Subcutaneous abdominal adipose tissue (tissue), 5 donors: ENCODE measurements at regions not wholly inside any gene's neighbourhood (a gene's known extent, or its start where the extent isn't known, plus 50 kb on each side); places are given as distances from the start of the nearest gene placed in this dataset.

Experiments
- H3K27ac ChIP-seq: one replicate; pipeline ENCODE4 v1.7.0; 2013; ENCODE audit warnings: low read depth, mild to moderate bottlenecking, inconsistent platforms, low read length, moderate library complexity
- H3K27me3 ChIP-seq, 5 donors: one replicate each; pipeline ENCODE4 v1.7.0; 2013; ENCODE audit warnings: low read length in 5 of 5, inconsistent platforms in 1 of 5; ENCODE audit not compliant: control insufficient read depth in 5 of 5, insufficient read depth in 4 of 5
- H3K36me3 ChIP-seq, 5 donors: one replicate each; pipeline ENCODE4 v1.7.0; 2013; ENCODE audit warnings: low read length in 5 of 5; ENCODE audit not compliant: control insufficient read depth in 5 of 5, insufficient read depth in 5 of 5
- H3K4me1 ChIP-seq, 5 donors: one replicate each; pipeline ENCODE4 v1.7.0; 2013; ENCODE audit warnings: low read length in 5 of 5, mild to moderate bottlenecking in 3 of 5, moderate library complexity in 1 of 5; ENCODE audit not compliant: control insufficient read depth in 5 of 5, insufficient read depth in 5 of 5
- H3K4me3 ChIP-seq, 5 donors: one replicate each; pipeline ENCODE4 v1.7.0; 2013; ENCODE audit warnings: low read length in 5 of 5, low read depth in 1 of 5
- H3K9ac ChIP-seq, 5 donors: one replicate each; pipeline ENCODE4 v1.7.0; 2013; ENCODE audit warnings: low read length in 5 of 5, mild to moderate bottlenecking in 4 of 5, moderate library complexity in 3 of 5
- H3K9me3 ChIP-seq, 5 donors: one replicate each; pipeline ENCODE4 v1.7.0; 2013; ENCODE audit warnings: low read length in 5 of 5; ENCODE audit not compliant: control insufficient read depth in 5 of 5
- donor health status: healthy.
- donor health status: healthy.
- donor health status: healthy.
- donor health status: healthy.
- donor health status: healthy.

DNA sequence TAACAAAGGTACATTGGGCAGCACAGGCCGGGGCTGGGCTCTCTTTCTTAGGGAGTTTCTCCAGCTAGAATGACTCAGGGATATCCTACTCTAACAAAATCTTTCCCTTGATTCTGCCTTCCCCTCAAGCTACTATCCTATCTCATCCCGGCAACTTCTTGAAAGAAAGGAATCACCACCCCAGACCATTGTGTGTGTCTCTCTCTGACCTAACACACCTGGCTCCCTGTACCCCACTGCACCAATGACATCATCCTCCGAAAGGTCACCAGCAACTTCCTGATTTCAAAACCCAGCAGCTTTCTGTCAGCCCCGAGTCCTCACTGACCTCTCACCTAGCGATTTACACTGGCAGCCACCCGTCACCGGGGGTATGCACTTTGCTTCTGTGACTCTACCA is 72.1 kb upstream of the MAP4K4 start:
- Histone ChIP-seq H3K4me3 (no peak overlapping the region), H3K27ac (no peak overlapping the region), H3K4me1 (peaks cover 0 to 12% (median 5%) of the 10 kb centered on the region in 5 donors), H3K27me3 (peaks cover 0 to 2% (median 0%) of the 10 kb centered on the region in 5 donors), H3K36me3 (no peaks in the 10 kb centered on the region), H3K9ac (no peak overlapping the region), H3K9me3 (no peaks in the 10 kb centered on the region)

DNA sequence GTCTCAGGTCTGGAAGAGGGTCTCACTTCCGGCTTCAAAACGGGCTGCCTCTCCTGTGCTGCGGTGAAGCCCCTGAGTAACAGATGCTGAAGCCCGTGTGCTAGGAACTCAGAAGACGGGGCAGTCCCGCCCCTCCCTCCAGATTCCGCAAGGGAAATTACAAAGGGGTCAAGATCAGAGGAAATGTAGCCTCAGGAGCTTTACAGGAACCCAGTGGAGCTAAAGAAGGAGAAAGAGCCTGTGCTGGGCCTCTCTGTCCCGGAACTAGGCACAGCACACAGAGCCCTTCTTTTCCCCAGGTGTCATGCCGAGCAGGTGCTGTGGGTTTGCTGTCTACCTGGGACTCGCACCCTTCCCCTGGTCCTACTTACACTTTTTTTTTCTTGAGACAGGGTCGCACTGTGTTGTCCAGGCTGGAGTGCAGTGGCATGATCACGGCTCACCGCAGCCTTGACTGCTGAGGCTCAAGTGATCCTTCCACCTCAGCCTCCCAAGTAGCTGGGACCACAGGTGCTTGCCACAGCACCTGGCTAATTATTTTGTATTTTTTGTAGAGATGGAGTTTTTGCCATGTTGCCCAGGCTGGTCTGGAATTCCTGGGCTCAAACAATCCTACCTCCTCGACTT is 72.7 kb upstream of the MAP4K4 start:
- Histone ChIP-seq H3K27ac (no peak overlapping the region), H3K9ac (no peak overlapping the region), H3K27me3 (no peaks in the 10 kb centered on the region), H3K4me1 (peaks cover 0 to 12% (median 5%) of the 10 kb centered on the region in 5 donors), H3K36me3 (no peaks in the 10 kb centered on the region), H3K4me3 (no peak overlapping the region), H3K9me3 (no peaks in the 10 kb centered on the region)

DNA sequence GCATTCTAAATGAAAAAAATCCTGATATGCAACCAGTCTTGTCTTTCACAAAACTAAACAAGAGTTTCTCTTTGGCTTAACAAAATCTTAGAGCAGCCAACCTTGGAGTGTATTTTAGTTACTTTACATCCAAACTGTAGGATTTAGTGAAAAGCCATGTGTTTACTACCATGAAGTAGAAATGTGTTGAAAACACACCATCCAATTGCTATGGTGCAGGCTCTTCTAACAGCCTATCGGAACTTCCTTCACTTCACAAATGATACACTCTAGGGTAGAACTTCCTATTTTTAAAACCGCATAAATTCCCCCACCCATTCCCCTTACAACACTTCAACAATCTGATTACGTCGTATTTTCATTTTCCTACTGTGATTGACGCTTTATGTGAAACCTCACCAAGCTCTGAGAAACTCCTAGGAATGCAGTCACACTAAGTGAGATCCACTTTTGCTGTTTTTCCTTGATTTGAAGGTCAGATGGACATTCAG is 74.4 kb upstream of the MAP4K4 start:
- H3K27ac ChIP-seq: no peak overlapping the region
- H3K36me3 ChIP-seq: no peaks in the 10 kb centered on the region
- H3K27me3 ChIP-seq: no peaks in the 10 kb centered on the region
- H3K4me3 ChIP-seq: no peak overlapping the region
- no peaks in the 10 kb centered on the region for H3K9me3 ChIP-seq
- H3K9ac ChIP-seq: no peak overlapping the region
- peaks cover 0 to 25% (median 12%) of the 10 kb centered on the region in 5 donors for H3K4me1 ChIP-seq

DNA sequence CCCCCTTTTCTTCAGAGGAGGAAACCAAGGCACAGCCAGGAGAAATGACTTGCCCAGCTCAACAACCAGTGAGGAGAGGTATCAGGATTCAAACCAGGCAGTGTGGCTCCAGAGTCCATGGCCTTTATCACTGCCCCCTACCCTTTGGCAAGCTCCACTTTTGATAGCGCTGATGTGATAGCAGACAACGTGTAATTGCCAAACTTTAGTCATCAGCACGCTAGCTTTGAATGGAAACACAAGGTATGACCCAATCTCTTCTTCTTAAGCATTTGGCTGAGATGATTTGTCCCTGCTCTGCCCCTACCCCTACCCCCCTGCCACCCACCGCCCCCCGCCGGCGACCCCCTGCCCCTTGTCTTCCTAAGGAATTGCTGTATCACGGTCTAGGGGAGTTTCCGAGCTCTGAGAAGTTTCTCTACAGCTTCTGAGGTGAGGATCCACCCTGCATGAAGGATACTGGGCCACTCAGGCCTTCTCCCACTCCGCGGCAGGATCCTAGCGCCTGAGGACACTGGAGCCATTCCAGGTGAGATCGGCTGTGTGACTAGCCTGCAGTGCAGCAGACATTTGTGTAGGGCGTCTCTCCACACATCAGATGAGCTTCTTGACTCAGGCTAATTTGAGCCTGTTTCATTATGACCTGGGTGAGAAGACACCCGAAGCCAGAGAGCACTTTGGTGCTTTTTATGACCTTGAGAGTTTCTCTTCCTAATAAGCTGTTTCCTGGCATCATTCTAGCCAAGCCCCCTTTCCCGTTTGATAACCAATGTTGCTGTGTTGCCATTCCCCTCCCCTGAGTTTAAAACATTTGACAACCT is 75.1 kb upstream of the MAP4K4 start:
- Histone ChIP-seq H3K9ac (no peak overlapping the region), H3K36me3 (no peaks in the 10 kb centered on the region), H3K27me3 (no peaks in the 10 kb centered on the region), H3K4me3 (no peak overlapping the region), H3K27ac (no peak overlapping the region), H3K4me1 (peaks cover 0 to 25% (median 12%) of the 10 kb centered on the region in 5 donors), H3K9me3 (no peaks in the 10 kb centered on the region)

DNA sequence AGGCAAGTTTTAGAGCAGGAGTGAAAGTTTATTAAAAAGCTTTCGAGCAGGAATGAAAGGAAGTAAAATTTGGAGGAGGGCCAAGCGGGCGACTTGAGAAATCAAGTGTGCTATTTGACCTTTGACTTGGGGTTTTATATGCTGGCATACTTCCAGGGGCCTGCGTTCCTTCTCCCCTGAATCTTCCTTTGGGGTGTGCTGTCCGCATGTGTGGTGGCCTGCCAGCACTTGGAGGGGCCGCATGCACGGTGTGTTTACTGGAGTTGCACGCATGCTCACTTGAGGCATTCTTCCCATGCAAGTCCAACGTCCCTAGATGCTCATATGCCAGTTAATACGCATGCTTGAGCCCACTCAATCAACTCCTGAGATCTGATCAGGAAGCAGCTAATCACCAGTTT is 78.3 kb upstream of the MAP4K4 start:
- no peaks in the 10 kb centered on the region for H3K36me3 ChIP-seq
- H3K4me3 ChIP-seq: peak overlapping the region; percentile 1 to 43 (median 23)
- H3K4me1 ChIP-seq: peaks cover 0 to 19% (median 12%) of the 10 kb centered on the region in 5 donors
- no peak overlapping the region for H3K9ac ChIP-seq
- no peak overlapping the region for H3K27ac ChIP-seq
- no peaks in the 10 kb centered on the region for H3K27me3 ChIP-seq
- no peaks in the 10 kb centered on the region for H3K9me3 ChIP-seq

DNA sequence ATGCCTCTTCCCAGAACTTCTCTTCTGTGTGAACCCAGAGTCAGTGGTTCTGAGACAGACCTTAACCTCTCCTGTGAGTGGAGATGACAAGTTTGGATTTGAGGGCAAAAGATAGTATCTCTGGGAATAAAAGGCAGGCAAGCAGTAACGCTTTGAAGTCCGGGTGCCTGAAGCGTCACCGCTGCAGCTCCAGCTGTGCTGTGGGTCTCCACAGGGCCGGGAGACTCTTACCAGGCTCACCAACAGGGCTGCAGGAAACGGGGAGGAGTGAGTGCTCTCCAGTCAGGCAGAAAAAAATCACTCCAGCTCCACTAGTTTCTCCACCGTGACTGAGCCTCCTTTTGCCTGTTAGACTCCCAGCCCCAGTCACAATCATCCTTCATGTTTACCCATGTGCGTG is 79.7 kb upstream of the MAP4K4 start:
- H3K27me3 ChIP-seq: peaks cover 0 to 4% (median 0%) of the 10 kb centered on the region in 5 donors
- no peak overlapping the region for H3K4me3 ChIP-seq
- H3K4me1 ChIP-seq: peaks cover 0 to 17% (median 12%) of the 10 kb centered on the region in 5 donors

DNA sequence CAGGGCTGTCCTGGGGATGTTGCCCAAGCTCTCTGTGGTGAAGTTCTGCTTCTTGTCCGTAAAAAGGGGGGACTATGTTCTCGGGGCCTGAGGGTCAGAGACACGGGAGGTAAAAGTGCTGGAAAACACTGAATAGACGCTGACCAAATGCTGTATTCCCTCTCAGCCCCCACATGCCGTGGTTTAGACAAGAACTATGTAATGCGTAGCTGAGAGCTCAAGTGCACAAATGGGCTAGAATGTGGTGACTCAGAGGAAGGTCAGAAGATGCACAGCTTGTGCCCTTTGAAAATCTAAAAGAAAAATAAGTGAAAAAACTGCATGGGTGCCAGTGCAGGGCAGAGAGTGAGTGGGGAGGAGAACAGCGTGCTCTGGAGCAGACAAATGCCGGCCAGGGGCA is 80.3 kb upstream of the MAP4K4 start:
- Histone ChIP-seq H3K4me1 (peaks cover 0 to 13% (median 12%) of the 10 kb centered on the region in 5 donors), H3K9me3 (no peaks in the 10 kb centered on the region), H3K4me3 (no peak overlapping the region), H3K27ac (no peak overlapping the region), H3K9ac (no peak overlapping the region), H3K27me3 (peaks cover 0 to 4% (median 0%) of the 10 kb centered on the region in 5 donors), H3K36me3 (no peaks in the 10 kb centered on the region)

More for the DNA sequence above, 79.7 kb upstream of the MAP4K4 start:
- Histone ChIP-seq H3K9ac (no peak overlapping the region), H3K9me3 (no peaks in the 10 kb centered on the region), H3K27ac (no peak overlapping the region), H3K36me3 (no peaks in the 10 kb centered on the region)

DNA sequence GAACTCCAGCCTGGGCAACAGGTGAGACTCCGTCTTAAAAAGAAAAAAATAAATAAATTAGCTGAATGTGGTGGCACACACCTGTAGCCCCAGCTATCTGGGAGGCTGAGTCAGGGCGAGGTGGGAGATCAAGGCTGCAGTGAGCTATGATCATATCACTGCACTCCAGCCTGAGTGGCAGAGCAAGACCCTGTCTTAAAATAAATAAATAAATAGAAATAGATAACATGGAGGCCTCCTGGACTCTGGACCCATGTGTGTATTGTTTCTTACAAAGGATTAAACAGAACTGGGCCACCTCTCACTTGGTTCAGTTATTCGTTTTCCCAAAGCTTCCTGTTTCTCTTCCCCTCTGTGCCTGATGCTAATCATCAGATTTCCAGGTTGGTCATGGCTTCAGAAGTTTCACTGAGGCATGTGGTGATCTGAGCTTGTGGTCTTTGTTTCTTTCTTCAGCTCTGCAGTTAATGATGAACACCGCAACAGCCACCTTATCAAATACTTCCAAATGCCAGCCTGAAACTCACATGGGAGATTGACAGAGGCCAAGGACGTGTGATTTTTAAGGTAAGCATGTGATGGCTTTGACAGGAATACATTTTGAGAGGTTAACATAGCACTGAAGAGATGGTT is 83.3 kb upstream of the MAP4K4 start:
- Histone ChIP-seq H3K27ac (no peak overlapping the region), H3K27me3 (peaks cover 0 to 4% (median 0%) of the 10 kb centered on the region in 5 donors), H3K9me3 (no peaks in the 10 kb centered on the region), H3K9ac (no peak overlapping the region), H3K4me1 (peaks cover 0 to 10% (median 8%) of the 10 kb centered on the region in 5 donors), H3K4me3 (no peak overlapping the region), H3K36me3 (no peaks in the 10 kb centered on the region)

DNA sequence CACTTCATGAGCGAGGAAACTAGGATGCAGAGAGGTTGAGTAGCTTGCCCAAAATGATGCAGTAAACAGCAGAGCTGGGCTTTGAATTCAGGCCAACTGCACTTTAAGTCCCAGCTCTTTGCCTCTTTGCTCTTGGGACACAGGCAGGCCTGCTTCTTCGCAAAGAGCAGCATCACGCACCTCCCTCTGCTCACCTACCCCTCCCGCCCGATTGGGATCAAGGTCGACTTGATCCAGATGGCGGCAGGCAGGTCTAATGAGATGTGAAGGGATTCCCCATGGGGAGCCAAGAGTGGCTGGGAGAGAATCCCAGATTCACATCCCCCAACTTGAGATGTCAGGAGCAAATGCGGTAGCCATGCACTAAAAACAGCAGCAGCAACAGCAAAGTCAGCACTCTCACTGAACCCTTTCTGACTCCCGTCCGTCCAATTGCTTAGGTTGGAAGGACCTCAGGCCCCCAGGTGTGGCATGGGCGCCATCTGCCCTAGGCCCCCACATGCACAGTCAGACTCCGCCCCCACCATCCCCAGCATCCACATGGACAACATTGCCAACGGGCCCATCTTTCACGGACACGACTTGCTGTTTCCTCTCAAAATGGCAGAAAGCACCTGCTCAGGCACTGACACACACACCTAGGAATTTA is 84.3 kb upstream of the MAP4K4 start:
- Histone ChIP-seq H3K36me3 (no peaks in the 10 kb centered on the region), H3K4me3 (no peak overlapping the region), H3K27ac (no peak overlapping the region), H3K9me3 (no peaks in the 10 kb centered on the region), H3K4me1 (no peaks in the 10 kb centered on the region), H3K9ac (no peak overlapping the region), H3K27me3 (peaks cover 0 to 4% (median 0%) of the 10 kb centered on the region in 5 donors)
